Suprapubic skin (tissue), 4 donors: ENCODE measurements at regions not wholly inside any gene's neighbourhood (a gene's known extent, or its start where the extent isn't known, plus 50 kb on each side); places are given as distances from the start of the nearest gene placed in this dataset.

ENCODE experiments used
- DNase-seq, 2 donors: peaks; one replicate each; pipeline ENCODE4 v3.0.0-alpha.2; 2019; ENCODE audit warnings: low spot score in 2 of 2
- H3K27ac ChIP-seq: fragments of 200-600 bp; sonication (generic); one replicate; pipeline ENCODE4 v1.5.1; 2019
- H3K27me3 ChIP-seq: fragments of 200-600 bp; sonication (generic); one replicate; pipeline ENCODE4 v1.5.1; 2019
- H3K36me3 ChIP-seq: fragments of 200-600 bp; sonication (generic); one replicate; pipeline ENCODE4 v1.5.1; 2019
- H3K4me1 ChIP-seq: fragments of 200-600 bp; sonication (generic); one replicate; pipeline ENCODE4 v1.5.1; 2019
- H3K4me3 ChIP-seq: fragments of 200-600 bp; sonication (generic); one replicate; pipeline ENCODE4 v1.5.1; 2019; ENCODE audit warnings: mild to moderate bottlenecking
- H3K9me3 ChIP-seq: fragments of 200-600 bp; sonication (generic); one replicate; pipeline ENCODE4 v1.5.1; 2019
- EP300 ChIP-seq: sonication (generic); formaldehyde crosslinking; IDR thresholded peaks from one replicate; pipeline ENCODE4 v1.6.1; 2017; ENCODE audit warnings: antibody characterized with exemption
- POLR2A ChIP-seq, 2 donors: fragments of 450-650 bp; IDR thresholded peaks; one replicate each; pipeline ENCODE4 v1.6.1; 2017; ENCODE audit warnings: antibody characterized with exemption in 2 of 2, mild to moderate bottlenecking in 2 of 2, moderate library complexity in 2 of 2
- POLR2AphosphoS5 ChIP-seq, 3 donors: sonication (generic); formaldehyde crosslinking; IDR thresholded peaks; one replicate each; pipeline ENCODE4 v1.6.1; 2017; ENCODE audit warnings: antibody characterized with exemption in 3 of 3
- WGBS: methylation state at CpG from one replicate; pipeline ENCODE4 v1.1.5; 2018; 5-methylcytosine and 5-hydroxymethylcytosine counted together
- TF ChIP-seq, protein P1 (sequence below), 2 donors: fragments of 200-600 bp in 1 of 2; fragments of 450-650 bp in 1 of 2; sonication (generic) in 1 of 2; IDR thresholded peaks; one replicate each; pipeline ENCODE4 v1.5.1; 2016 to 2019; ENCODE audit warnings: antibody characterized with exemption in 2 of 2, mild to moderate bottlenecking in 1 of 2, moderate library complexity in 1 of 2

DNA sequence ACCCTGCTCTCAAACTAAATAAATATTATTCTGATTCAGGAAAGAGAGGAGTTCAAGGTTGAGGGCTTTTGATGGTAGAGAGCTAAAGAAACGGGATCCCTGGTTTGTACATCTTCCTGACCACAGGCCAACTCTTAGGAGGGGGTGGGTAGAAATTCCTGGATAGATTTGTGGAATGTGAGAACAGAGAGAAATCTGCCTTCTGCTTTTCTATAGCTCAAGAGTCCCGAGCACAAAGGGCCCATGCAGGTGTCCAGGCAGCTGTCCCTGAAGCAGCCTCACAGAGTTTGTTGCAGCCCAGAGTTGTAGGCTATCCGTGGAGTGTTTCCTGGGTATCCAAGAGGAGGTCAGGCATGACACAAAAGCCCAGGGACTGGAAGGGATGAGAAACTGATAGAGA is 198.6 kb downstream of the BCAT1 start:
- Histone ChIP-seq H3K36me3 (no peaks in the 10 kb centered on the region), H3K27me3 (no peaks in the 10 kb centered on the region), H3K9me3 (no peaks in the 10 kb centered on the region), H3K4me3 (no peak overlapping the region), H3K27ac (no peak overlapping the region), H3K4me1 (no peaks in the 10 kb centered on the region)
- DNase-seq, result no peak
- WGBS, result 68% methylated on average over 3 of the region's 3 CpGs
- TF ChIP-seq EP300 (no peak), POLR2A (IDR thresholded peaks at IDR 0.05) (no peak), POLR2AphosphoS5 (IDR thresholded peaks at IDR 0.05) (no peak)
- TF ChIP-seq, protein P1, sequence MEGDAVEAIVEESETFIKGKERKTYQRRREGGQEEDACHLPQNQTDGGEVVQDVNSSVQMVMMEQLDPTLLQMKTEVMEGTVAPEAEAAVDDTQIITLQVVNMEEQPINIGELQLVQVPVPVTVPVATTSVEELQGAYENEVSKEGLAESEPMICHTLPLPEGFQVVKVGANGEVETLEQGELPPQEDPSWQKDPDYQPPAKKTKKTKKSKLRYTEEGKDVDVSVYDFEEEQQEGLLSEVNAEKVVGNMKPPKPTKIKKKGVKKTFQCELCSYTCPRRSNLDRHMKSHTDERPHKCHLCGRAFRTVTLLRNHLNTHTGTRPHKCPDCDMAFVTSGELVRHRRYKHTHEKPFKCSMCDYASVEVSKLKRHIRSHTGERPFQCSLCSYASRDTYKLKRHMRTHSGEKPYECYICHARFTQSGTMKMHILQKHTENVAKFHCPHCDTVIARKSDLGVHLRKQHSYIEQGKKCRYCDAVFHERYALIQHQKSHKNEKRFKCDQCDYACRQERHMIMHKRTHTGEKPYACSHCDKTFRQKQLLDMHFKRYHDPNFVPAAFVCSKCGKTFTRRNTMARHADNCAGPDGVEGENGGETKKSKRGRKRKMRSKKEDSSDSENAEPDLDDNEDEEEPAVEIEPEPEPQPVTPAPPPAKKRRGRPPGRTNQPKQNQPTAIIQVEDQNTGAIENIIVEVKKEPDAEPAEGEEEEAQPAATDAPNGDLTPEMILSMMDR (IDR thresholded peaks at IDR 0.05), result no peak

DNA sequence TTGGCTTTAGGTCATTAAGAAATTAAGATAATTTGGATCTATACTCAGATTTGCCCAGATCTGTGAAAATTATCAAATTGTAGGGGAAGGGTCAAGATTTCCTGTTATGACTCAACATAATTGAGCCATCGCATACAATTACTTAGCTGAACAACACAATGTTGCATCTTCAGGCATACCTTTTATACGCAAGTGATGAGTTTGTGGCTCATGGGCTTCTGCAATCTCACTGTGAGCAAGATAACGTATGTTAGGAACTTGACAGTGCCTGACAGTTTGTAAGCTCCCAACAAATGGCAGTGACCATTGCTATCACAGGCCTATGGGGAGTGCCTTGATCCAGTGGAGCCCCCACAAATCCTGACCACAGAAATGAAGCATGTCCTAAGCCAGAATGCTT is 199.7 kb downstream of the BCAT1 start:
- WGBS, result 80% methylated on average over 3 of the region's 3 CpGs
- no peaks in the 10 kb centered on the region for H3K9me3 ChIP-seq
- no peak overlapping the region for H3K27ac ChIP-seq
- no peak overlapping the region for H3K4me3 ChIP-seq
- TF ChIP-seq EP300 (no peak), POLR2AphosphoS5 (IDR thresholded peaks at IDR 0.05) (no peak), POLR2A (IDR thresholded peaks at IDR 0.05) (no peak)
- TF ChIP-seq, protein P1 (IDR thresholded peaks at IDR 0.05), result no peak
- H3K4me1 ChIP-seq, result no peaks in the 10 kb centered on the region
- H3K36me3 ChIP-seq, result no peaks in the 10 kb centered on the region
- H3K27me3 ChIP-seq, result no peaks in the 10 kb centered on the region
- DNase-seq, result no peak

GRCh38 chr12:24748326-24748725 is 200.6 kb downstream of the BCAT1 start:
- H3K9me3 ChIP-seq, result no peaks in the 10 kb centered on the region
- H3K36me3 ChIP-seq, result no peaks in the 10 kb centered on the region
- no peak for TF ChIP-seq EP300
- TF ChIP-seq POLR2A (IDR thresholded peaks at IDR 0.05), result no peak
- TF ChIP-seq, protein P1 (IDR thresholded peaks at IDR 0.05), result no peak
- no peak for TF ChIP-seq POLR2AphosphoS5 (IDR thresholded peaks at IDR 0.05)
- DNase-seq, result no peak
- no peak overlapping the region for H3K27ac ChIP-seq
- 68% methylated on average over 11 of the region's 11 CpGs for WGBS
- no peak overlapping the region for H3K4me3 ChIP-seq
- H3K4me1 ChIP-seq, result no peaks in the 10 kb centered on the region
- H3K27me3 ChIP-seq, result no peaks in the 10 kb centered on the region

GRCh38 chr12:24746864-24747263 is 202.0 kb downstream of the BCAT1 start:
- WGBS, result 64% methylated on average over 2 of the region's 2 CpGs
- TF ChIP-seq POLR2AphosphoS5 (IDR thresholded peaks at IDR 0.05), result no peak
- no peak for TF ChIP-seq POLR2A (IDR thresholded peaks at IDR 0.05)
- TF ChIP-seq, protein P1 (IDR thresholded peaks at IDR 0.05), result no peak
- TF ChIP-seq EP300, result no peak
- H3K27ac ChIP-seq, result no peak overlapping the region

GRCh38 chr12:24746006-24746671 is 202.8 kb downstream of the BCAT1 start:
- no peak overlapping the region for H3K4me3 ChIP-seq
- 69% methylated on average over 4 of the region's 4 CpGs for WGBS
- no peaks in the 10 kb centered on the region for H3K36me3 ChIP-seq
- no peak for TF ChIP-seq POLR2AphosphoS5 (IDR thresholded peaks at IDR 0.05)
- TF ChIP-seq, protein P1 (IDR thresholded peaks at IDR 0.05), result no peak
- no peak for TF ChIP-seq EP300
- TF ChIP-seq POLR2A (IDR thresholded peaks at IDR 0.05), result no peak
- DNase-seq, result no peak
- no peaks in the 10 kb centered on the region for H3K4me1 ChIP-seq
- no peaks in the 10 kb centered on the region for H3K27me3 ChIP-seq
- no peak overlapping the region for H3K27ac ChIP-seq
- no peaks in the 10 kb centered on the region for H3K9me3 ChIP-seq

More at GRCh38 chr12:24746864-24747263, 202.0 kb downstream of the BCAT1 start:
- Histone ChIP-seq H3K36me3 (no peaks in the 10 kb centered on the region), H3K4me1 (no peaks in the 10 kb centered on the region), H3K27me3 (no peaks in the 10 kb centered on the region), H3K9me3 (no peaks in the 10 kb centered on the region), H3K4me3 (no peak overlapping the region)
- DNase-seq, result no peak
